Fibroblast of villous mesenchyme (primary cell): ENCODE measurements at regions not wholly inside any gene's neighbourhood (a gene's known extent, or its start where the extent isn't known, plus 50 kb on each side); places are given as distances from the start of the nearest gene placed in this dataset.

Experiments used
- DNase-seq: peaks from one replicate; pipeline ENCODE4 v3.0.0-alpha.2; 2010; ENCODE audit warnings: low read depth
- H3K4me3 ChIP-seq: 2 replicates; pipeline ENCODE4 v1.5.1; 2011; ENCODE audit warnings: low read depth, mild to moderate bottlenecking, low read length
- TF ChIP-seq, protein P1 (sequence below): IDR thresholded peaks from 2 replicates; pipeline ENCODE4 v1.5.1; 2012; ENCODE audit warnings: low read depth, mild to moderate bottlenecking, low read length; ENCODE audit not compliant: insufficient read depth

DNA sequence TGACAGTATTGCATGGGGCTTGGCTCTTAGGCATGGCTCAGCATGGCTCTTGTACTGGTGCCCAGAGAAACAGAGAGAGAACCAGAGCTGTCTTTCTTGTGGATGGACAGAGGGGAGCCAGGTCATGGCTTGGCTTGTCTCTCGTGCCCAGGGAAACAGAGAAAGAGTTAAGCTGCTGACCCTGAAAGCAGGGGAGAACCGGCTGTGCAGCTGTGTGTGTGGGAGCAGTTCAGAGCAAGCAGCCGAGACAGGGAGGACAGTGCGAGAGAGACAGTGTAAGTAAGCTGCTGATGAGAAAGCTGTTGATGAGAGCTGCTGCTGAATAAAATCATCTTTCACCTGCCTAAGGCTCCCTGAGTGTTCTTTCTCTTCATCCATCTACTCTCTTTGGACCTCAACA lies 61.3 kb upstream of the DDHD1 start:
- DNase-seq, result no peak
- H3K4me3 ChIP-seq, result no peak overlapping the region
- TF ChIP-seq, protein P1, sequence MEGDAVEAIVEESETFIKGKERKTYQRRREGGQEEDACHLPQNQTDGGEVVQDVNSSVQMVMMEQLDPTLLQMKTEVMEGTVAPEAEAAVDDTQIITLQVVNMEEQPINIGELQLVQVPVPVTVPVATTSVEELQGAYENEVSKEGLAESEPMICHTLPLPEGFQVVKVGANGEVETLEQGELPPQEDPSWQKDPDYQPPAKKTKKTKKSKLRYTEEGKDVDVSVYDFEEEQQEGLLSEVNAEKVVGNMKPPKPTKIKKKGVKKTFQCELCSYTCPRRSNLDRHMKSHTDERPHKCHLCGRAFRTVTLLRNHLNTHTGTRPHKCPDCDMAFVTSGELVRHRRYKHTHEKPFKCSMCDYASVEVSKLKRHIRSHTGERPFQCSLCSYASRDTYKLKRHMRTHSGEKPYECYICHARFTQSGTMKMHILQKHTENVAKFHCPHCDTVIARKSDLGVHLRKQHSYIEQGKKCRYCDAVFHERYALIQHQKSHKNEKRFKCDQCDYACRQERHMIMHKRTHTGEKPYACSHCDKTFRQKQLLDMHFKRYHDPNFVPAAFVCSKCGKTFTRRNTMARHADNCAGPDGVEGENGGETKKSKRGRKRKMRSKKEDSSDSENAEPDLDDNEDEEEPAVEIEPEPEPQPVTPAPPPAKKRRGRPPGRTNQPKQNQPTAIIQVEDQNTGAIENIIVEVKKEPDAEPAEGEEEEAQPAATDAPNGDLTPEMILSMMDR, result no peak

DNA sequence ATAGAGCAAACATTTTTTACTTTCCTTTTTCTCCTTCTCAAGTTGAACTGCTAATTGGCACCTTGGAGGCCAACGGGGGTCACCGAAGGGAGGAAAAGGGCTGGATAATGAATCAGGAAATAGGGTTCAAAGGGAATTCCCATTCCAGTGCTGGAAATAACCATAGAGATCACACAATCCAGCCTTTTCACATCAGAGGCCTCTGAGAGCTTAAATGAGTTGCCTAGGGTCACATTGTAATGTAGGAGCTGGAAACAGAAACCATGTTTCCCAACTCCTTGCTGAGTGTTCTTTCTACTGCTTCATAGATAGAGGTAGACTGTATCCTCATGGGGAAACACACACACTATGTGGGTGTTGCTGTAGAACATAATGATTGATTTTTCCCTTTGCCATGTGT lies 60.6 kb upstream of the DDHD1 start:
- DNase-seq, result no peak
- no peak overlapping the region for H3K4me3 ChIP-seq
- TF ChIP-seq, protein P1, result no peak

DNA sequence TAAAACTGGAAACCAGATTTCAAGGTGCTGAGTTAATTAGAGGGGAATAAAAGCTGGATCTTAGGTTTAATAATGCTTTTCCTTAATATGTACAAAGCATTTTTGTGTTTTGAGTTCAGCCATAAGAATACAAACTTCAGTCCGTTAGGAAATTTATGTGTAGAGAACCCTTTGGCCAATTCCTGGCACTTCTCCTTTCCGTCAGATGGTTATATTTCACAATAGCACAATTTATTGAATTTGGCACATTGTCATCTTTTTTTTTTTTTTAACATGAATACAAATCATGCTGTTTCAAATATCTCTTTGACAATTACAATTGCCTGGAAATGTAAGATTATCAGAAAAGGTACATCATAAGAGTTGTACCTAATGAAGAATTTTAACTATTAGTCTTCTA lies 56.2 kb upstream of the DDHD1 start:
- no peak for DNase-seq
- TF ChIP-seq, protein P1, result no peak
- H3K4me3 ChIP-seq, result no peak overlapping the region
